Fibroblast of skin of right quadriceps (primary cell): ENCODE measurements at regions not wholly inside any gene's neighbourhood (a gene's known extent, or its start where the extent isn't known, plus 50 kb on each side); places are given as distances from the start of the nearest gene placed in this dataset.
A peak's percentile ranks its signal among the peaks of the same experiment; 100 is the strongest.

Experiments used
- DNase-seq: peaks from one replicate; pipeline ENCODE4 v3.0.0-alpha.2; 2013

DNA sequence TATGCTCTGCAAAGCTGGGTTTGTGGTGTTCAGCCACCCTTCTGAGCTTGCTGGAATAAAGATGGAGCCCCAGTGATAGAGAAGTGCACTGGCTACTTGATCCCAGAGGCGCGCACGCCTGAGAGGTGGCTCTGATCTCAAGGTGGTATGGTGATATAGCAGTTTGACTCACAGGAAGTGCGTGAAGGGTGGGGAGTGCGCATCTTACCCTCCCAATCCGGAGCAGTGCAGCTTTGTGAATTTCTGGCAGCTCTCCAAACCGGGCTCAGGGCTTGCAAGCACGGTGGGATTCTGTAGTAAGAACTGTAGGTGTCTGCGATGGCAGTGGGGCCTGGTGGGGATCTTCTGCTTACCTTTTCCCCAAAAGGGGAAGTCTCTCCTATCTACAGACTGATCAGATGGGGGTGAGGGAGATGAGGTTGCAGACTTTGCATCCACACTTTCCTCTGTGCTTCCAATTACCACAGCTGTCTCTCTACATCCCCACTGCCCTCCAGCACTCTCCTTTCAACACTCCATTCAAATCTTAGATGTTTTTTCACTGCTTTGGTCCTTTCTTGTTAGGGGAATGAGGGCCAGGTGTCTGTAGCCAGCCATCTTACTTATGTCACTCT lies 197.4 kb upstream of the SLC38A2 start:
- no peak for DNase-seq

GRCh38 chr12:46567667-46568066 lies 195.1 kb upstream of the SLC38A2 start:
- DNase-seq = no peak

GRCh38 chr12:46562625-46563225 lies 190.2 kb upstream of the SLC38A2 start:
- peak; percentile 80 for DNase-seq

- peak; percentile 11 for DNase-seq
Observed at GRCh38 chr12:46561769-46562624, 189.4 kb upstream of the SLC38A2 start.

DNA sequence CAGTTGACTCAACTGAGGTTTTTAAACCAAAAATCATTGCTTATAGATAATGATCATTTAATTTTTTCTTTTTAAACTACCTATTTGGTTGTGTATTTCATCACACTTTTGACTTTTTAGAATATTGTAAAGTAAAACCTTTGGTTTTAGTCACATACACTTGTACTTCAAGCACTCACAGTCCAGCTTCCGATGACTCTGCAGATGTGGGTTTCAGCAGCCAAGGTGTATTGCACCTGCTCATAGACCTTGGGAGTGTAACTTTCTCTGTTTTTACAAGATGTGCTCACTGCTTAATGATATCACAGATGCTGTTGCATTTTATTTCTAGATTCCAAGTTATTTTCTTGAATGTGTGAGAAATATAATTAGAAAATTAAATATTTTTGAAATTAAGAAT lies 188.3 kb upstream of the SLC38A2 start:
- DNase-seq = no peak

DNA sequence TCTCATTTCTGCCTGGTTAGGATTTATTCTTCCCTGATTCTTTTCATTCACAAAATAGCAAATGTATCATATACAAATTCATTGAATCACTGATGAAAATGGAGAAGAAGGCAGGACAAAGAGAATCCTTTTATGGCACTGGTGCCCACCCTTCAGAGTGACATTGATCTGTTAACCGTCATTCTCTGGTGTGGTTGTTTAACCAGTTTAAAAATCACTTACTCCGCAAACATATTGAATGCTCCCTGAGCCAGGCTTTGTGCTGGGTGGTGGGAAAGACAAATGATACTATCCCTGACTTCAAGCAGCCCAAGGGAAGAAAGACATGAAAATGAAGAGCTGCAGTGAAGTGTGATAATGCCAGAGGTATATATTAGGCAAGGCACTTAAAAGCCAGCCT lies 187.5 kb upstream of the SLC38A2 start:
- no peak for DNase-seq

GRCh38 chr12:46559311-46559710 lies 186.7 kb upstream of the SLC38A2 start:
- DNase-seq = peak; percentile 79

- peak; percentile 21 for DNase-seq
Observed at GRCh38 chr12:46558677-46559076, 186.1 kb upstream of the SLC38A2 start.

DNA sequence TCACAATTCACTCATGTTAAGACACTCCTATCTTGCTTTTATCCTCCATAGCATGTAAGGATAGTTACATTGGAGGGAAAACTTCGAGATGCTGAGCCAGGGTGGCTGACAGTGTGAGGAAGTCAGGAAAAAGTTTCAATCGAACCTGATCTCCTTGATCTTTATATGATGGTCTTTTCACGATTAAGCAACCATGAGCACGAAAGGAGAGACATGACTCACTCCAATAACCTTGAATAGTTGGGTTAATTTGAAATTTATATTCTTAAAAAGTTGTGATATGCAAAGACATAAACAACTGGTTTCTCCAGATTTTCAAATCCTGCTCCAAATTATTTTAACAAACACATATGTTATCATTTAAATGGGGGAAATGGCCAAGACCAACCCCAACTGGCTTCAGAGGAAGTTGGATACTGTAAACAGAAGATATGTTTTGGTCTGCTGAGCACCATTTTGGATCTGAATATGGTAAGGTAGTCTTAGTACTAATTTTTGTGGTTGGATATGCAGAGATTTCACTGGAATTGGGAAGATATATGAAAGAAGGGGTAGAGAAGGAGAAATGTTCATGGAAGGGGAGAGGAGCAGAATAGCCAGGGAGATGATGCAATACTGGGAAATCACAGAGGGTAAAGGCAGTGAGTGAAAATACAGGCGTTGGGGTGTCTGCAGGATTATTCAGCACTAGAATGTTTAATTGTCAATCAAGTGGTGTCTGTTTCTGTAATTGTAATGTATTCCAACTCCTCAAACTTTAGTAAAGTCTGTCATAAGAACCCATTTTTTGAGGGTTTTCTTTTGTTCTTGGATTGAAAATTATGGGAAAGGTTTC lies 185.2 kb upstream of the SLC38A2 start:
- peak; percentile 80 for DNase-seq

- DNase-seq = peak; percentile 88
Observed at GRCh38 chr12:46556819-46557524, 184.4 kb upstream of the SLC38A2 start.

DNA sequence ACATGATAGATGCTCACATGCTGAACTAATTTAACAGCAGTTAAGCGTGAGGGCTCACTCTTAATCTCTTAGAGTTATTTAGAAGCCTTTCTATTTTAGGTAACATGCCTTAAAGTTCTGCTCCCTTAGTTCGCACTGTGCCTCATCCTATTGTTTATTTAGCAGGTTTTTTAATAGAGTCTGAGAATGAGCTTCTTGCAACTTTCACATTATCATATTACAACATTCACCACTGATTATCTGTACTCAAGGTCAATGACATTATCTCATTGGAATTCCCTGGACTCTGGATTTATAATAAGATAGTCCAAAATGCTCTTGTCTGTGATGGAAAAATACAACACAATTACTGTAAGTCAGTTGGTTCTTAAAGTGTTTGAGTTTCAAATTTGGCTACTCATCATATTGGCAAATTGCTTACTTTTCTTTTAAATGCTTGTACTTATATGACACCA lies 183.6 kb upstream of the SLC38A2 start:
- DNase-seq = peak; percentile 98

- peak; percentile 94 for DNase-seq
Observed at GRCh38 chr12:46555406-46555852, 182.9 kb upstream of the SLC38A2 start.

- DNase-seq = peak; percentile 67
Observed at GRCh38 chr12:46554460-46554859, 181.9 kb upstream of the SLC38A2 start.

DNA sequence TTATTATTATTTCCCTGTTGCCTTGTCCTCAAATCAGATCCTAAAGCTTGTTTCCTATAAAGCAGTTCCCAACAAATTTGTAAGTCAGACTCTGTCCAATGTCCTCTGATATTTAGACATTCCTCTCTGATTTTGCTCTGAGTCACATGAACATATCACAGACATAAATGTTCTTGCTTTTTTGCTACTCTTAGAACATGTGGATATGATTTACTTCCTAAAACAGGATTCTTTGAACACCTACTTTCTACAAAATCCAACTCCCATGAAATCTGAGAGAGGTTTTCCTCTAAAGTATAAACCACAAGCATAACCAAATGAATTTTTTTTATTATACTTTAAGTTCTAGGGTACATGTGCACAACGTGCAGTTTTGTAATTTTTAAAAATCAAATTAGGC lies 181.3 kb upstream of the SLC38A2 start:
- peak; percentile 88 for DNase-seq

- DNase-seq = peak; percentile 81
Observed at GRCh38 chr12:46553266-46553665, 180.7 kb upstream of the SLC38A2 start.

DNA sequence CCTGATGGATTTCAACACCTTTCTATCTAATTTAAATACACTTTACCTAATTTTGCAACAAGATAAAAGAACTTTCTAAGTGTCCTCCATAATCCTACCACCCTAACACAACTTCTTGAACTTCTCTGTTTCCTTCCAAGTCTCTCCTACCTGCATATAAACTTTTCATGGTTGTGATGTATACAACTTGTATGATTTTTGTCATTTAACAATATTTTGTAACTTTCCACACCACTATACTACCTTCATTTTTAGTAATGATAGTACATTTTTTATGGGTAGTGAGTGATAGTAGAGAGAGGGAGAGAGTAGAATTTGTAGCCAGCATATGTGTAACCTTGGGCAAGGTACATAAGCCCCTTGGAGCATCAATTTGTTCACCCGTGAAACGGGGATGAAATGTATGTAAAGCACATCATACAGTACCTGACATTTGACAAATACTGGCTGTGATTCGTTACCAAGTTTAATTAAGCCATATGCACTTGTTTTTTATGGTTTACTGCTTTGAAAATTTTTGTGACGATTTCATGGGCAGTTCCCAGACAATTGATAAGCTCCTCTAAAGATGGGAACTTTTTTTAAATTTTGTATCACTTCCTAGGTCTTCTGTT lies 177.8 kb upstream of the SLC38A2 start:
- DNase-seq = no peak

GRCh38 chr12:46549527-46550265 lies 177.1 kb upstream of the SLC38A2 start:
- DNase-seq = peak; percentile 96

DNA sequence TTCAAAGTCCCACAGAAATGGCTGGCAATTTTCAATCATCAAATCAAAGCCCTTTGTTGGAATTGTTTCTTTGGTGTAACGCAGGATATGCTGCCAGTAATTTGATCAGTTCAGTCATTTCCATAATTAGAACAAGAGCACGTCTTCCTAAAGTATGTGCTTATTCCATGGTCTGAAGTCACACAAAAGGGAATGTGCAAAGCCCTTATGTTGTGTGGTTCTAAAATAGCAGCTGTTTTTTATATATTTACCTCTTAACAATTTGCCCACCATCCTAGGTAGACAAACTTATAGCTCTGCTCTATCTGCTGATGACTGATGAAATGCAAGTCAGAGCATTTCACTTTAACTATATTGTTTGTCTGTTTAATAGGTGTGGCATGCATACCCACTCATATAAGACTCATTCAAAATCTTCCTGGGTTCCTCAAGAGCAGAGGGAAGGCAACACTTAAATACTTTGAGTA lies 176.1 kb upstream of the SLC38A2 start:
- peak; percentile 90 for DNase-seq

- DNase-seq = peak; percentile 55
Observed at GRCh38 chr12:46547421-46548354, 175.1 kb upstream of the SLC38A2 start.
